HEK293 (cell line): ENCODE measurements at regions not wholly inside any gene's neighbourhood (a gene's known extent, or its start where the extent isn't known, plus 50 kb on each side); places are given as distances from the start of the nearest gene placed in this dataset.

ENCODE experiments used
- CTCF ChIA-PET: fragments of 350-600 bp; formaldehyde crosslinking; extraction: SDS; loops from one replicate; lab custom pipeline; 2021; ENCODE audit warnings: antibody characterized with exemption; lab: Yijun Ruan, JAX
- POLR2A ChIA-PET: fragments of 300-600 bp; formaldehyde crosslinking; extraction: SDS; loops from one replicate; lab custom pipeline; 2020; ENCODE audit warnings: antibody characterized with exemption, inconsistent platforms; lab: Yijun Ruan, JAX
- H3K27ac ChIP-seq: fragments of 200-500 bp; sonication (Bioruptor generic); 2 replicates; pipeline ENCODE4 v1.5.1; 2014; ENCODE audit warnings: low read depth, low read length, control low read depth, inconsistent platforms; ENCODE audit errors: extremely low read depth
- H3K36me3 ChIP-seq, 2 experiments: fragments of 200-500 bp in 1 of 2; sonication (Bioruptor generic) in 1 of 2; 1 replicate in 1 of 2; 2 replicates in 1 of 2; pipeline ENCODE4 v1.5.1; 2014 to 2017; ENCODE audit warnings: inconsistent platforms in 2 of 2, low read length in 2 of 2; ENCODE audit not compliant: control insufficient read depth in 2 of 2, insufficient read depth in 1 of 2
- H3K4me1 ChIP-seq: fragments of 200-500 bp; sonication (Bioruptor generic); 2 replicates; pipeline ENCODE4 v1.5.1; 2014; ENCODE audit warnings: mild to moderate bottlenecking, low read length, inconsistent platforms; ENCODE audit not compliant: control insufficient read depth, insufficient read depth
- H3K4me3 ChIP-seq: 2 replicates; pipeline ENCODE4 v1.5.1; 2011; ENCODE audit warnings: low read depth, mild to moderate bottlenecking, control low read depth, low read length, moderate library complexity
- H3K9me3 ChIP-seq: fragments of 200-500 bp; sonication (Bioruptor generic); 2 replicates; pipeline ENCODE4 v1.5.1; 2014; ENCODE audit warnings: low read depth, low read length, inconsistent platforms; ENCODE audit not compliant: control insufficient read depth, insufficient read depth
- BCL11B ChIP-seq: fragments of 450-650 bp; formaldehyde crosslinking; IDR thresholded peaks from 2 replicates; pipeline ENCODE4 v1.5.1; 2016; ENCODE audit warnings: low read depth, missing biosample characterization, missing genetic modification characterization
- CTCF ChIP-seq: fragments of 450-650 bp; formaldehyde crosslinking; IDR thresholded peaks from 2 replicates; pipeline ENCODE4 v1.5.1; 2016; ENCODE audit warnings: missing biosample characterization, missing genetic modification characterization
- ELK4 ChIP-seq: IDR thresholded peaks from 2 replicates; pipeline ENCODE4 v1.6.1; 2011; ENCODE audit warnings: mild to moderate bottlenecking, low read depth, low read length, borderline replicate concordance
- GFI1B ChIP-seq: fragments of 450-650 bp; formaldehyde crosslinking; IDR thresholded peaks from 2 replicates; pipeline ENCODE4 v1.5.1; 2016; ENCODE audit warnings: missing biosample characterization, missing genetic modification characterization
- MZF1 ChIP-seq: fragments of 450-650 bp; formaldehyde crosslinking; IDR thresholded peaks from 2 replicates; pipeline ENCODE4 v1.5.1; 2017; ENCODE audit warnings: missing biosample characterization, missing genetic modification characterization, borderline replicate concordance
- PRDM6 ChIP-seq: fragments of 450-650 bp; formaldehyde crosslinking; IDR thresholded peaks from 2 replicates; pipeline ENCODE4 v1.5.1; 2017; ENCODE audit warnings: missing biosample characterization, missing genetic modification characterization
- SCRT2 ChIP-seq: fragments of 450-650 bp; formaldehyde crosslinking; IDR thresholded peaks from 2 replicates; pipeline ENCODE4 v1.5.1; 2016; ENCODE audit warnings: missing biosample characterization, missing genetic modification characterization
- SP2 ChIP-seq: fragments of 450-650 bp; formaldehyde crosslinking; IDR thresholded peaks from 2 replicates; pipeline ENCODE4 v1.5.1; 2016; ENCODE audit warnings: missing biosample characterization, missing genetic modification characterization
- ZNF132 ChIP-seq: fragments of 450-650 bp; formaldehyde crosslinking; IDR thresholded peaks from 2 replicates; pipeline ENCODE4 v1.5.1; 2017; ENCODE audit warnings: missing biosample characterization, missing genetic modification characterization, borderline replicate concordance
- ZNF16 ChIP-seq: fragments of 450-650 bp; formaldehyde crosslinking; IDR thresholded peaks from 2 replicates; pipeline ENCODE4 v1.5.1; 2016; ENCODE audit warnings: low read depth, missing biosample characterization, missing genetic modification characterization
- ZNF18 ChIP-seq: fragments of 450-650 bp; formaldehyde crosslinking; IDR thresholded peaks from 2 replicates; pipeline ENCODE4 v1.5.1; 2016; ENCODE audit warnings: missing biosample characterization, missing genetic modification characterization
- ZNF211 ChIP-seq: fragments of 450-650 bp; formaldehyde crosslinking; IDR thresholded peaks from 2 replicates; pipeline ENCODE4 v1.5.1; 2016; ENCODE audit warnings: low read depth, missing biosample characterization, missing genetic modification characterization
- ZNF24 ChIP-seq: fragments of 450-650 bp; formaldehyde crosslinking; IDR thresholded peaks from 2 replicates; pipeline ENCODE4 v1.5.1; 2016; ENCODE audit warnings: missing biosample characterization, missing genetic modification characterization
- ZNF311 ChIP-seq: fragments of 450-650 bp; formaldehyde crosslinking; IDR thresholded peaks from 2 replicates; pipeline ENCODE4 v1.5.1; 2017; ENCODE audit warnings: missing biosample characterization, missing genetic modification characterization, borderline replicate concordance
- ZNF350 ChIP-seq: fragments of 450-650 bp; formaldehyde crosslinking; IDR thresholded peaks from 2 replicates; pipeline ENCODE4 v1.5.0; 2017; ENCODE audit warnings: missing biosample characterization, mild to moderate bottlenecking, missing genetic modification characterization
- ZNF510 ChIP-seq: fragments of 450-650 bp; formaldehyde crosslinking; IDR thresholded peaks from 2 replicates; pipeline ENCODE4 v1.5.1; 2018; ENCODE audit warnings: mild to moderate bottlenecking, missing genetic modification characterization, missing biosample characterization; ENCODE audit not compliant: insufficient replicate concordance
- ZNF513 ChIP-seq: fragments of 450-650 bp; IDR thresholded peaks from 2 replicates; pipeline ENCODE4 v1.5.1; 2018; ENCODE audit warnings: missing biosample characterization, missing genetic modification characterization
- ZNF521 ChIP-seq: fragments of 450-650 bp; formaldehyde crosslinking; IDR thresholded peaks from 2 replicates; pipeline ENCODE4 v1.5.1; 2017; ENCODE audit warnings: missing biosample characterization, mild to moderate bottlenecking, missing genetic modification characterization
- ZNF549 ChIP-seq: fragments of 450-650 bp; IDR thresholded peaks from 2 replicates; pipeline ENCODE4 v1.5.1; 2018; ENCODE audit warnings: missing biosample characterization, missing genetic modification characterization, mild to moderate bottlenecking, inconsistent platforms, moderate library complexity
- ZNF560 ChIP-seq: fragments of 450-650 bp; formaldehyde crosslinking; IDR thresholded peaks from 2 replicates; pipeline ENCODE4 v1.5.1; 2017; ENCODE audit warnings: missing biosample characterization, missing genetic modification characterization, borderline replicate concordance
- ZNF639 ChIP-seq: fragments of 450-650 bp; formaldehyde crosslinking; IDR thresholded peaks from 2 replicates; pipeline ENCODE4 v1.5.1; 2016; ENCODE audit warnings: missing biosample characterization, missing genetic modification characterization
- ZNF704 ChIP-seq: fragments of 450-650 bp; formaldehyde crosslinking; IDR thresholded peaks from 2 replicates; pipeline ENCODE4 v1.5.1; 2016; ENCODE audit warnings: missing biosample characterization, missing genetic modification characterization
- ZNF707 ChIP-seq: fragments of 450-650 bp; formaldehyde crosslinking; IDR thresholded peaks from 2 replicates; pipeline ENCODE4 v1.5.1; 2016; ENCODE audit warnings: missing biosample characterization, missing genetic modification characterization
- ZNF785 ChIP-seq: fragments of 450-650 bp; formaldehyde crosslinking; IDR thresholded peaks from 2 replicates; pipeline ENCODE4 v1.5.1; 2016; ENCODE audit warnings: missing biosample characterization, missing genetic modification characterization
- ZSCAN16 ChIP-seq: fragments of 450-650 bp; formaldehyde crosslinking; IDR thresholded peaks from 2 replicates; pipeline ENCODE4 v1.5.1; 2016; ENCODE audit warnings: missing biosample characterization, missing genetic modification characterization

GRCh38 chr4:41478518-41478917, 59.4 kb upstream of the LIMCH1 start (continued):
- TF ChIP-seq ZNF560 (tag by site-specific recombination) (no peak), CTCF (tag by site-specific recombination) (no peak), BCL11B (no peak), ZNF639 (tag by site-specific recombination) (no peak), ZNF513 (no peak), ZNF16 (no peak)

GRCh38 chr4:41480896-41481311, 57.1 kb upstream of the LIMCH1 start:
- Histone ChIP-seq H3K27ac (no peak overlapping the region), H3K4me1 (no peaks in the 10 kb centered on the region; the same call in 1 of the 2 replicates), H3K36me3 (no peaks in the 10 kb centered on the region), H3K4me3 (no peak overlapping the region), H3K9me3 (no peaks in the 10 kb centered on the region)
- TF ChIP-seq SP2 (tag by site-specific recombination): no peak
- no peak for TF ChIP-seq ZNF18 (tag by site-specific recombination)
- no peak for TF ChIP-seq ZNF704 (tag by site-specific recombination)
- no peak for TF ChIP-seq MZF1 (tag by site-specific recombination)
- no peak for TF ChIP-seq ZNF785 (tag by site-specific recombination)
- TF ChIP-seq ELK4: no peak
- no peak for TF ChIP-seq SCRT2 (tag by site-specific recombination)
- TF ChIP-seq ZNF549 (tag by site-specific recombination): no peak
- no peak for TF ChIP-seq PRDM6 (tag by site-specific recombination)
- TF ChIP-seq ZNF510 (tag by site-specific recombination): no peak
- TF ChIP-seq ZNF132 (tag by site-specific recombination): no peak
- no peak for TF ChIP-seq ZNF211
- TF ChIP-seq ZNF521 (tag by site-specific recombination): no peak
- TF ChIP-seq ZNF311 (tag by site-specific recombination): no peak
- TF ChIP-seq ZNF24: no peak
- no peak for TF ChIP-seq GFI1B
- TF ChIP-seq ZSCAN16 (tag by site-specific recombination): no peak
- no peak for TF ChIP-seq ZNF707 (tag by site-specific recombination)
- TF ChIP-seq ZNF350 (tag by site-specific recombination): no peak
- POLR2A ChIA-PET: no interaction called here
- CTCF ChIA-PET: interaction anchor here (0.6 kb wide), 2 partner anchors 12 to 15 kb away, joined by 3 to 4 read pairs; no protein-coding TSS in a partner anchor
